Right lobe of liver (tissue), 4 donors: ENCODE measurements at regions not wholly inside any gene's neighbourhood (a gene's known extent, or its start where the extent isn't known, plus 50 kb on each side); places are given as distances from the start of the nearest gene placed in this dataset.

Source experiments
- CTCF ChIP-seq, 4 donors: fragments of 200-600 bp in 3 of 4; fragments of 450-650 bp in 1 of 4; IDR thresholded peaks; one replicate each; pipeline versions ENCODE4 v1.5.1 to v1.8.0; 2016 to 2022; ENCODE audit warnings: antibody characterized with exemption in 4 of 4, mild to moderate bottlenecking in 2 of 4
- POLR2A ChIP-seq: fragments of 450-650 bp; IDR thresholded peaks from one replicate; pipeline ENCODE4 v1.6.1; 2017; ENCODE audit warnings: antibody characterized with exemption, mild to moderate bottlenecking
- donor health status: DM: no; HTN: no; CAD: no.
- donor health status: DM: no; HTN: no; CAD: no.
- donor health status: DM: no; HTN: yes; CAD: no.

- no peak for TF ChIP-seq CTCF (IDR thresholded peaks at IDR 0.05)
- TF ChIP-seq POLR2A: no peak
These were observed 67.9 kb downstream of the TMEM30B start for GRCh38 chr14:61213191-61213621.
